ENCODE measurements at regions not wholly inside any gene's neighbourhood (a gene's known extent, or its start where the extent isn't known, plus 50 kb on each side); places are given as distances from the start of the nearest gene placed in this dataset.

DNA sequence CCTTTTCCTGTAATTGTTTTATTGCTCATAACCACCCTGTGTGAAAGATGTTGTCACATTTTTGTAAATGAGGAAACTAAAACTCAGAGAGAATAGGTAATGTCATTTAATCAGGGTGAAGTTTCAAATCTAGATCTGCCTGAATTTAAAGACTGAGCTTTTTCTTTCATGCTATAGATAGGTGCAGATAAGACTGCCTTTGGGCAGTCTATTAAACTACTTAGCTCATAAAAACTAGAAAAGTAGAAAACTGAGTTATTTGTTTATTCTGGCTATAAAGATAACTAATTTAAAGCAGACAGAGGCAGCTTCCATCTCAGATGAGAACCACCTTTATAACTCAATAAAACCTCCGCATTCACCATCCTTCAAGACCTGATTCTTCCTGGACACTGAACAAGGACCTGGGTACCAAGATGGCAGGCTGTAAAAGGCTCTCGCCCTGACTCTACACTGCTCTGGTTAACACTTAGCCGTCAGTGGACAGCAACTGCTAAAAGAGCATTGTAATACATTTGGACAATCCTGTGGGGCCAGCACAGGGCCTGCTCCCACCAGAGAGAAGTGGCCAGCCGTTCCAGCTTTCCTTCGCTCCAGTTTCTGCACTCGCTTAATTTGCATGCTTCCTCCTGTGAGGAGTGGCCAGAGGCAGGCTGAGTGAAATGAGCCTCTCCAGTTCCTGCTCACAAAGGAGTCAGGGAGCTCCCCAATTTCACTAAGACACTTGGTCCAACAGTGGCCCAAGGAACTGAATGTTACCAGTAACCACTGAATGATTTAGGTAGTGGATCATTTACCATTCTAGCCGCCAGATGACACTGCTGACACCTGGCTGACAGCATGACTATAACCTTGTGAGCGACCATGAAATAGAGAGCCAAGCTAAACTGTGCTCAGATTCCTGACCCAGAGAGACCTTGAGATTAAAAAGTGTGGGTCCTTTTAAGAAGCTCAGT, 566.4 kb downstream of the EFNA5 start:
- peak; percentile 62 for FAIRE-seq
- no peak for DNase-seq (ENCODE audit: extremely low spot score, insufficient read length, low read depth)

DNA sequence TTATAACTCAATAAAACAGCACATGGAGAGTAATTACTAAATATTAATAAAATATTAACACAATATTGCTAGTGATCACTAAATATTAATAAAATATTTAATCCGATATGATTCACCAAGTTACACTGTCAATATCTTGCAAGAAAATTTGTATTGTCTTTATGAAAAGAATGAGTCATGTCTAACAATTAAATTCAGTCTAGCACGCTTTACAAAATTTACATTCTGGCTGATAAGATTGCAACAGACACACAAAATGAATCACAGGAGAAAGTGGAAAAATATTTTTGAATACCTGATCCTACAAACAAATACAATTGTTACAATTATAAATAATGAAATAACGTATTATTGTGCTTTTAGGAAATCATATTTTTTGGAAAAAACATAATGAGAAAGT, 567.2 kb downstream of the EFNA5 start:
- FAIRE-seq (no peak), DNase-seq (ENCODE audit: extremely low spot score, insufficient read length, low read depth) (no peak)

DNA sequence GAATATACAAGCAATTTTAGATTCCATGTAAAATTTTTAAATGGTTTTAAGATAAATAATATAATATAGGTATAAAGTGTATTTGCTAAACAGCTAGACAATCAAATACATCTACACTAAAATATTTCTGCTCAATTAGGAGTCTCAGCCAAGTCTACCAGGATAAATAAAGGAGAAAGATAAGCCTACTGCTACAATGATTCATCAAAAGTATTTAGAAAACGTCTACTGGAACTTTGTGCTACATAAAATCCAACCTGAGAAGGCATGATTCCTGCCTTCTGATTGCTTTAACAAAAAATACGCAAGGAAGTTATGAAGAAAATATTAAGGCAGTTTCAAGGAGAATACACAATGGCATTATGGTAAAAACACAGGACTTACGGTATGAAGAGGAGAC, 570.6 kb downstream of the EFNA5 start:
- DNase-seq (ENCODE audit: extremely low spot score, insufficient read length, low read depth) = no peak
- FAIRE-seq = no peak

DNA sequence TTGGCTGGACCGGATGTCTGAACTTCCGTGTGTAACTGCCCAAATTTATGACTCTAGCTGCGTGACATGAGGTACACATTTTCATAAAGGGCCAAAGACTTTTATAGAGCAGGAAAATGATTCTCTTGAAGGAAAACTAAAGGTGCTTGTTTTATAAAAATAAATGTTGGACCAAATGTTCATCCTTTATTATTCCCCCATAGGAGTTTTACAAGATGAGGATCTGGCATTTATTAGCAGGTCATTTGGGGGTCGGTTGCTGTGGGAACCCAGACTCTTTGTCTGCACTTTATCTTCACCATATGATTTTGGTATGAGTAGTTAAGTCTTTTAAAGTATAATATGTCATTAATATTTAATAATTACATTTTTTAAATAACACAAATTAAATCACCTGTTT, 571.2 kb downstream of the EFNA5 start:
- DNase-seq (ENCODE audit: extremely low spot score, insufficient read length, low read depth) (no peak), FAIRE-seq (no peak)

DNA sequence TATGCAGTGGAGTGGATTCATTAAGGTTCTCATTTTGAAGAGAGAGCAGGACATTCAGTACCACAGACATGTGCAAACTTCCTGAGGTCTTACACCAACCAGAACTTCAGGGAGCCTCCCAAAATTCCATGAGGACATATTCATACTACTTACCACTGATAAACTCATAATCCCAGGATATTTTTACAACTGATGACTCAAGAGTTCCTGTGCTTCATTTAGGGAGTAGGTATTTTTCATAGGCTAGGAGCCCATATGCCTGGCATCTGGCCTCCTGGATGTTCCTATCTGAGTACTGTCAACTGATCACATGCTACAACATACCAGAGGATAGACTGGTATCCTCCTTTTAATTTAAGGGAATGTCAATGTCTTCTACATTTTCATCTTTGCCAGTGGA, 578.0 kb downstream of the EFNA5 start:
- DNase-seq (ENCODE audit: extremely low spot score, insufficient read length, low read depth) = no peak
- no peak for FAIRE-seq

DNA sequence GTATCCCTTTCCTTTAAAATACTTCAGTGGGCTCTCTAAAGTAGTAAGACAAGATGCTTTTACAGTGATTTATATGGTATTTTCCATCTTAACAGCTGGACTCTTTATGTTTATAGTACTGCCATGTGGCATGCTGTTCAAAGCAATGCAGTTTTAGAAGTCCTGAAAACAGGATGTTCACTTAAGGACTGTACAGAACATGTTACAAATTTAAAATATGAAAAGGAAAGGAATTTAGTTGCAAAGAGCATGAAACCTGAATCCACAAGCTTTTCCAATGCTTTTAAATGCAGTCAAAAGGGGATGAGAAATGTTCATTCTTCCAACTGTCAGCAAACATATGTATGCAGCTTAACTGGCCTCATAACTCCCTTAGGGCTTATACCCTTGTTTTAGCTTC, 580.2 kb downstream of the EFNA5 start:
- DNase-seq (ENCODE audit: extremely low spot score, insufficient read length, low read depth) (no peak), FAIRE-seq (no peak)

DNA sequence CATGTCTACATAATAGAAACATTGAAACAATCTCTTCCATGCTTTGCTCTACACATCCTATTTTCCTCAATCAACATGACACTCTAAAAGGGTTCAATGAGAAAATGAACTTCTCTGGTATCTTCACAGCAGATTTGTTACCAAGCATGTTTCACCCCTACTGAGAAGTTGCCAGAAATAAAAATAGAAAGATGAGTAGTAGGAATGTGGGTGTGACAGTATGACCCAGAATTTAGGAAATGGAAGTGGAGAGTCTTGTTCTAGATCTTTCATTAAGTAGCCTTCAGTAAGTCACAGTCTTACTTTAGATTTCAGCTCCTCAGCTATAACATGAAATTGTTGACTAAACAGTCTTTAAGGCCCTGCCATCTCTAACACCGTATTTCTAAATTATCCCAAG, 581.8 kb downstream of the EFNA5 start:
- DNase-seq (ENCODE audit: extremely low spot score, insufficient read length, low read depth) (no peak), FAIRE-seq (no peak)

DNA sequence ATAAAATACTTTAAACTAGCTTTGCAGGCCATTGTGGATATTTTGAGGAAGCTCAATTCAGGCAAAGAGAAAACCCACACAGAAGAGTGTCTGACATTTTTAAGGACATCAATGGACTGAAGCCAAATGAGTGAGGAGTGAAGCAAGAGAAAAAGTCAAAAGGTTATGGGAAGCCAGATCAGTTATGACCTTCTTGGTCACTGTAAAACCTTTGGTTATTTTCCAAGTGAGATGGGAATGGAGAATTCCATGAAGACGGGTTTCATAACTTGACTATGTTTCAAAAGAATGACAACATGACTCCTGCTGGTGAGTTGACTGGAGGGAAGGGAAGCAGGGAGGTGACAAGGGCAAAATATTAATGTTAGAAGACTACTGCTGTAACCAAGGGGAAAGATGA, 585.2 kb downstream of the EFNA5 start:
- DNase-seq (ENCODE audit: extremely low spot score, insufficient read length, low read depth) (no peak), FAIRE-seq (no peak)

DNA sequence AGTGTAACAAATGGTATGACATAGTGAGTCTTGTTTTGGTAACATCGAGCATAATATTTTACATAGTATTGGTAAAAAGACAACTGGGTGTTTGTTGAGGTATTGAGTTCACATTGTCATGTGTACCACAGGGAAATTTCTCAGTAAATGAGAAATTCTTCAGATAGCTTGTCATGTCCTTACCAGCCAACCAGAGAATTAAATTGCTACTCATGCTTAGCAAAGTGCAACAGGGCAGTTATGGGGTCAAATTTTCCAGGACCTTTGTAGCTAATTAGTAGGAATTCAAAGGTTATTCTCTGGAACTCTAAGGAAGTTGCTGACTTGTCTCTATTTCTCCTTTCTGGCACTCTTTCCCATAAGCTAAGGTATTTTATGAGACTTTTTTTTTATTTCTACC, 595.7 kb downstream of the EFNA5 start:
- FAIRE-seq = no peak
- DNase-seq (ENCODE audit: extremely low spot score, insufficient read length, low read depth) = no peak

DNA sequence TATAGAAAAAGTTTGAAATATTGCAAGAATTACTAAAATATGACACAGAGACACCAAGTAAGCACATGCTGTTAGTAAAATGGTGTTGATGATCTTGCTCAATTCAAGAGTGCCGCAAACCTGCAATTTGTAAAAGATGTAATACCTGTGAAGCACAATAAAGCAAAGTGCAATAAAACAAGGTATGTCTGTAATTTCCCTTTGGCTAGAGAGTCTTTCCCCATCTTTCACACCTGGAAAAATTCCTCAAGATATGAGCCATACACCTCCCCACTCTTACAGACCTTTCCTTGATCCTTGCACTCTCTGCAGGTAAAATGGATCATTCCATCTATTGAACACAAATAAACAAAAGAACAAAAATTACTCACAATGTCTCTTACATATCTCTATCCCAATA, 597.8 kb downstream of the EFNA5 start:
- FAIRE-seq = no peak
- DNase-seq (ENCODE audit: extremely low spot score, insufficient read length, low read depth) = no peak

DNA sequence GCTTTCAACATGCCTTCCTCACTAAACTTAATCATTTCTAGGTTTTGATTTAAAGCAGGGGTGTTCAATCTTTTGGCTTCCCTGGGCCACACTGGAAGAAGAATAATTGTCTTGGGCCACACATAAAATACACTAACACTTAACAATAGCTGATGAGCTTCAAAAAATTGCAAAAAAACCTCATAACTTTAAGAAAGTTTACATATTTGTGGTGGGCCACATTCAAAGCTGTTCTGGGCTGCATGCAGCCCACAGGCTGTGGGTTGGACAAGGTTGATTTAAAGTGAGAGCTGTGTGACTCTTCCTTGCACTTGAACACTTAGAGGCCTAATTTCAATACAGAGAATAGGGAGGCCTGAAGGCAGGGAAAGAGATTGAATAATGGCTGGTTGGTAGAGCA, 598.3 kb downstream of the EFNA5 start:
- FAIRE-seq (no peak), DNase-seq (ENCODE audit: extremely low spot score, insufficient read length, low read depth) (no peak)

DNA sequence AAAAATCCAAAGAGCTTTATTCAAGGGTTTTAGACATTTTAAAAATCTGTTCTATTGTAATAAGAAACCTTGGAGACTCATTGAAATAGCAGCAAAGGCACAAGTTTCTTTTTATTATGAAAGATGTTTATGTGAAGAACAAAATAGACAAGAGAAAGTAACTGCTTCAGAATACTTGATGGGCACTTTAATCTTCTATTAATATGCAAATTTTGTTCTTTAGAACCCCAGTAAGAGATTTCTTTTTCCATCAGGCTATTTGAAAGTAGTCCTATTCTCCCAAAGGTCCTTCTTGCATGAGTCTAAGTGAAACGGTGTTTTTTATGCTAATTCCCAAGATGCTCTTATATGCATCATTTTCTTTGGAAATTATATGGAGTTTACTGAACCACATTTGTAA, 602.0 kb downstream of the EFNA5 start:
- no peak for FAIRE-seq
- DNase-seq (ENCODE audit: extremely low spot score, insufficient read length, low read depth) = no peak

DNA sequence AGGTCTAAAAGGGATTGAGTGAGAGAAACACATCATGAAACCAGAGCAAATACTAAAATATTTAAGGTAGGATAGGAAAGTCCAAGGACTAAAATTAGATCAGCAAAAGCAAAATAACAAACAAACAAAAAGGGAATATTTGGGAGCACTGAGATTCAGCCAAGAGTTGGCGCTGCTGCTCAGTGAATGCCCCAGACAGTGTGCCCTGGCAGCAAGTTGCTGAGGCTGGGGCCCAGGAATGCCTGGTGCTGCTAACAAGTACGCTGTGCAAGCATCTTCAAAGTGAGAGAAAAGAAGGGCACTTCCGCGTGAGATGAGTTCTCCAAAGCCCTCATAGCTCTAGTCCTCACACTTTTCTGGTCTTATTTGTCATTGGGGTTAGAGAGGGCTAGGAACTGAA, 603.3 kb downstream of the EFNA5 start:
- FAIRE-seq (no peak), DNase-seq (ENCODE audit: extremely low spot score, insufficient read length, low read depth) (no peak)

DNA sequence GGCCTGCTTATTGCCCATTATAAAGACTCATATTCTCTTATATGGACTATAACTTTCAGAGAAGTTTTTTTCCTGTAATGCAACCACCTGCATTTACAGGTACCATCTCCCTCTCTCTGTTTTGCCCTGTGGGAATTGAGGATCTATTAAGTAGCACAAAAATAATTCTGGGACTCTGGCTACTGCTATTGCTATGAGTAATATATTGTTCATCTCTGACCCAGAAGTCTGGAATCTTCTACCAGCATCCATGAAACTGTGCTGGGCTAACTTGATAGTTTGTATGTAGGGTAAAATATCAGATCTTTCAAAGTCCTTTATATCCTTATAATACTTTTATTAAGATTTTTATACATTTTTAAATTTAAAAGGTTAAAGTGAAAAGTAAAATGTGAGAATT, 607.2 kb downstream of the EFNA5 start:
- FAIRE-seq = no peak

DNA sequence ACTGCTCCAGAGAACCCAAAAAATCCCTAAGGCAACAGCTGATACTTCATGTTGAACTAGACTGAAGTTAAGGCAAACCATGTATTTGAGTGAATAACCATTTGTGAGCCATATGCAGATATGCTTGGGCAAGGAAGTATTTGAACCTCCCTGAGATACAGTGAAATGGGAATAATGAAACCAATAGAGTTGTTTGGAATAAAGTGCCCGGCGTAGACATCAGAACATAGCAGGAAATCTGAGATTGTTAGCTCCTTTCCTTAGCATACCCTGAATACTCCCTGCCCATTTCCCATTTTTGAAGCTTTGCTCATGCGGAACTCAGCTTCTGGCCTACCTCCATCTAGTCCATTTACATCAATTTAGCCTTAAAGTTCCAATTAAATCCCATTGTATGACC, 611.9 kb downstream of the EFNA5 start:
- FAIRE-seq (no peak), DNase-seq (ENCODE audit: extremely low spot score, insufficient read length, low read depth) (no peak)

More for the DNA sequence above, 607.2 kb downstream of the EFNA5 start:
- DNase-seq (ENCODE audit: extremely low spot score, insufficient read length, low read depth) = no peak

DNA sequence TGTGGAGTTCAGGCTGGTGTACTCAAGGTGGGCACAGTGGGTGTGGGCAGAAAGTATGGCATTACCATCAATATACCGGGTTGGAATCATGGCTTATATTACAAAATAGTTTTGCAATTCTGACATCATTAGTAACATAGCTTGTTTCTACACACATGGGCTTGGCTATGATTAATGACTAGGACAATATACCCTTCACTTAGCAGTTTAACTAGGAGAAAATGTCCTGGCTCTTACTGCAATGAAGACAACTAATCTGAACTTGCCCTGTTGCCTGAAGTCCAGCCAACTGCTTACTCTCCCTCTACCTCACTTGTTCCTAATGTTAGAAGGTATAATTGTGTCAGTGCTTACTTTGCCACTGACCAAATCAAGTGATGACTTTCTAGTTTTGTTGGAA, 612.5 kb downstream of the EFNA5 start:
- DNase-seq (ENCODE audit: extremely low spot score, insufficient read length, low read depth) (no peak), FAIRE-seq (no peak)

DNA sequence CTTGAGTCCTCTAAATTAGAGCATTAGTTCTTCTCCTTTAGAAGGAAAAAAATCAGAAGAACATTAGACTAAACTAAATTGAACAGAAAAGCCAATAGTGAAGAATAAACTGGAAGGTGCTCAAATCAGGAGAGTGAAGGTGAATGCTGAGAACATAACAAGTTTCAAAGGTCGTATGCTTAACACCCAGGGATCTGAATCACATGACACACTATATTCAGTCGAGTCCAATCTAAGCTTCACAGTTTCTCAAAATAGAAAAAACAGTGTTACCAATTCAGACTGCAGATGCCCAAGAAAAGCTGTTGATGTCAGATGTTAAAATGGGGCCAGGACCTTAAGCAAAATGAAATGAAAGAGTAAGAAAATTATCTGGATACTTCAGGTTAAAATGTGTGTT, 614.5 kb downstream of the EFNA5 start:
- FAIRE-seq (no peak), DNase-seq (ENCODE audit: extremely low spot score, insufficient read length, low read depth) (no peak)

DNA sequence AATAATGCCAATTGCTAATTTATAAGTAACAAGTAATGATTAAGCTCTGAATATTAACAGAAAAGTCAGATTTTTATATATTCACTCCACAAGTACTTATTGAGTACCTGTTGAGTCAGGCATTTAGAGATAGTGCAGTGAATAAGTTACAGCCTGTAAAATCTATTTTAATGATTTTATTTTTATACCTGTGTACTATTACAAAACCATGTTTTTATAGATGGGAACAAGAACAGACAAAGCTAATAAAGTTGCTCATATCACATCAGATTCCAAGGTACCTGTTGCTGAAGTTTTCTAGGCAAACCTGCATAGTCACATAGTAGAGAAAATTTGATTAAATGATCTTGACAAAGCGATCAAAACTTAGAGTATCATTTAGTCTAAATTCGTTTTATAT, 623.7 kb downstream of the EFNA5 start:
- no peak for FAIRE-seq
- no peak for DNase-seq (ENCODE audit: extremely low spot score, insufficient read length, low read depth)

DNA sequence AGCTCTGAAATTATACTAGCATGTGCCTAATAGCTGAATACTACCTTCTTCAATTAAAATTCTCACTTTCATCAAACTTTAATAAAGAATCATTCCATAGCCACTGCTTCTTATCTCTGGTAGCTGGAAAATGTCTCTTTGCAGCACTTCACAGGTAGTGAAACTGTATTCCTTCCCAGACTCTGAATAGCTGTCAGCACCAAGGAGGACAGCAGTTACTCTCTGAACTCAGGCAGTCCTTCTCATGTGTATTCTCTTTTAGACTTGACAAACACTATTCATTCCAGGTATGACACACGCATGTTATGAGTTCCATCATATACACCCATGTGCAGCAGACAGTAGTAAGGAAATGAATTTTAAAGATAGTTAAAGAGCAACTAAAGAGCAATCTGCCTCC, 627.1 kb downstream of the EFNA5 start:
- FAIRE-seq (no peak), DNase-seq (ENCODE audit: extremely low spot score, insufficient read length, low read depth) (no peak)

DNA sequence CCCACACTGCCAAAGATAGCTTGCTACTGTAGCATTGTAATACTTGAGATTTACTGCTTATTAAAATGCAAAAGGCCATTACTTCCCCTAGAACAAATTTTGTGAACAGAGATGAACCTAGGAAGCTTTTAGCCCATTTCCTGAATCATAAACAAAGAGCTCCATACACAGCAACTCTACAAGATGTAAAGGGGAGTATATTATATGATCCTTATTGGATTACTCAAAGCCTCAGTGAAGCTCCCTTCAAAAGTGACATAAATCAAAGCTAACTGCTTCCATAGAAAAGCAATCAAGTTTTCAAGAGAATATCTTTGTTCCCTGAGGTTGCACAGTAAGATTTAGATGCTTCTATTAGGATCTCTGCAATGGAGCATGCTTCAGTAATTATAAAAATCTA, 629.8 kb downstream of the EFNA5 start:
- FAIRE-seq = no peak
- DNase-seq (ENCODE audit: extremely low spot score, insufficient read length, low read depth) = no peak

DNA sequence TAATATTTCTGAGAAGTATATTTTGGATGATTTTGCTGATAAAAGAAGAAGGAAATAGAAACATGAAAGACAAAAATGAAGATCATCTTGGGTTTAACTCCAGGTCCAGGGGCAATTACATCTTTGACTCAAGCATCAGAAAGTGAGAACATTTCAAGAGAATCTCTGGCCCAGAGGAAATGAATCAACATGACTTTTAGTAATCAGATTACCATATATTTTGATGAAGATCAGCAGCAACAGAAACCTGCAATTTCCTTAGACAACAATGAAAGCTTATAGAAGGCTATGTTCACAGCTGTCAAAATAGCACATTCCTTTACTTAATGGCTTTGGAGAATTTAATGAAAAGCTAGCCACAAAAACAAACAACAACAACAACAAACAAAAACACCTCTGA, 638.1 kb downstream of the EFNA5 start:
- DNase-seq (ENCODE audit: extremely low spot score, insufficient read length, low read depth) (no peak), FAIRE-seq (no peak)

DNA sequence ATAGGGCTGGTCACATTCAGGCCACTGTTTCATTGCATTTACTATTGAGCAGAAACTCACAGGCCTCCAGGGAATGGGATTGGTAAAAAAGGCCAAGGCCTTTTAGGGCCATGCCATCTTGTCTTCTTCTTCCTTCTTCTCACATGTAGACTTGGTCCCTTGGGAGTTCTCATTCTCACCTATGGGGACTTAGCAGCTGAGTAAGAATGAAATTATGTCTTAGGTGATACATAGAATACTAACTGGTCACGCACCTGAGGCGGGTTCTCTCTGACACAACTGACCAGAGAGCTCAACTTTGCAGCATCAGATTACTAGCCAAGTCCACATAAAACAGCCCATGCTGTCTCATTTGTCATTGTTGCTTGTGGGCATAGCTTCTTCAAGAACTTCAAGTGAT, 641.8 kb downstream of the EFNA5 start:
- DNase-seq (ENCODE audit: extremely low spot score, insufficient read length, low read depth) = no peak

More for the DNA sequence above, 641.8 kb downstream of the EFNA5 start:
- no peak for FAIRE-seq
